Epithelial cell of proximal tubule (primary cell): ENCODE measurements at regions not wholly inside any gene's neighbourhood (a gene's known extent, or its start where the extent isn't known, plus 50 kb on each side); places are given as distances from the start of the nearest gene placed in this dataset.
"Not testable (repeated sequence)": the region's sequence is repeated elsewhere in the genome, so short reads cannot be mapped to it uniquely, and the experiment has no call there.

Source experiments
- DNase-seq: peaks from one replicate; pipeline ENCODE4 v3.0.0-alpha.2; 2011; ENCODE audit warnings: low read depth
- H3K4me3 ChIP-seq: 2 replicates; pipeline ENCODE4 v1.5.1; 2011; ENCODE audit warnings: low read depth, mild to moderate bottlenecking, low read length
- TF ChIP-seq, protein P1 (sequence below): conservative IDR thresholded peaks from 2 replicates; pipeline ENCODE4 v1.5.1; 2012; ENCODE audit warnings: low read depth, mild to moderate bottlenecking, low read length

DNA sequence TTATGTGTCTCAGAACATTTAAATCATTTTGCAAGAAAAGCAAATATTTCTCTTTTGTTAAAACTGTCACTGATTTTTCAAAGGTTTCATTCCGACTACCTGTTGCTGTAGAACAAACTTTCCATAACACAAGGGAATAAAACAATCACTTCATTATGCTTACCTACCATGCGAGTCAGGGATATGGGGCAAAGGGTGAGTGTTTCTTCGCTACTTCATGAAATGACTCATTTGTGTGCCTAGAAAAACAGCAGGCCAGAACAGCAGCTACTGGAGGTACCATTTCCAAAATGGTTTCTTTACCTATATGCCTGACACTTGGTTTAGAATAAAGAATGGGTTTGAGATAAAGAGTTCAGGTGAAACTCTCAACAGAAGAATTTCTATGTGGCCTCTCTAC, 712.5 kb downstream of the PLOD2 start:
- TF ChIP-seq, protein P1, sequence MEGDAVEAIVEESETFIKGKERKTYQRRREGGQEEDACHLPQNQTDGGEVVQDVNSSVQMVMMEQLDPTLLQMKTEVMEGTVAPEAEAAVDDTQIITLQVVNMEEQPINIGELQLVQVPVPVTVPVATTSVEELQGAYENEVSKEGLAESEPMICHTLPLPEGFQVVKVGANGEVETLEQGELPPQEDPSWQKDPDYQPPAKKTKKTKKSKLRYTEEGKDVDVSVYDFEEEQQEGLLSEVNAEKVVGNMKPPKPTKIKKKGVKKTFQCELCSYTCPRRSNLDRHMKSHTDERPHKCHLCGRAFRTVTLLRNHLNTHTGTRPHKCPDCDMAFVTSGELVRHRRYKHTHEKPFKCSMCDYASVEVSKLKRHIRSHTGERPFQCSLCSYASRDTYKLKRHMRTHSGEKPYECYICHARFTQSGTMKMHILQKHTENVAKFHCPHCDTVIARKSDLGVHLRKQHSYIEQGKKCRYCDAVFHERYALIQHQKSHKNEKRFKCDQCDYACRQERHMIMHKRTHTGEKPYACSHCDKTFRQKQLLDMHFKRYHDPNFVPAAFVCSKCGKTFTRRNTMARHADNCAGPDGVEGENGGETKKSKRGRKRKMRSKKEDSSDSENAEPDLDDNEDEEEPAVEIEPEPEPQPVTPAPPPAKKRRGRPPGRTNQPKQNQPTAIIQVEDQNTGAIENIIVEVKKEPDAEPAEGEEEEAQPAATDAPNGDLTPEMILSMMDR, result no peak
- DNase-seq, result peak; percentile 7
- no peak overlapping the region for H3K4me3 ChIP-seq

- TF ChIP-seq, protein P1, result no peak
- H3K4me3 ChIP-seq, result no peak overlapping the region
- DNase-seq, result no peak
Observed at GRCh38 chr3:145450018-145450682, 710.8 kb downstream of the PLOD2 start.

DNA sequence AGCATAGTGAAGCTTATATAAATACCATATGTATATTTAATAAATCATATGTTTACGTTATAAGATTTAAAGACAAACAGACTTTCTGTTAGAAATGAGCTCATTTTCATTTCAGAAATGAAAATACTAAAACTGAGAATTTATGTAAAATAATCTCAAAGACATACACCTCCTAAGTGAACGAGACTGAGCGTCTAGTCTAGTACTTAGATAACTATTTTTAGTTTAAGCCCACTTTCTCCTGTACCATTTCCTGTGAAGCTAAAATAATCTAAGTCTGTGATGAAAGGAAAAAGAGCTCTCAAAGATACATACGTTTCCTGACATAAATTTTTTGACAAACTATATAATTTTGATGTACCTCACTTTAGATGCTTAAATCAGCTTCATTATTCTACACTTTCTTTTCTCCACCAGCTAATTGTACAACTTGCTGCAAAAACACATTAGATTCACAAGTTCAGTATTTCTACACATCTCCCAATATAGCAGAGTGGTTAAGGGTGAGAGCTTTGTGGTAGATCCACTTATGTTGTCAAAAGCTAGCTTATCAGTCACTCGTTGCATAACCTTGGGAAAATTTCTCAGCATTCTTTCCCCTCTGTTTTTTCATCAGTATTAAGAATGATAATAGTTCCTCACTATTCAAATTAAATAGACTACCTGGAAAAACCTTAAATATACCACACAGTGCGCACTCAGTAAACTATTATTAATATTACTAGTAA, 703.0 kb downstream of the PLOD2 start:
- TF ChIP-seq, protein P1, result no peak
- DNase-seq, result no peak
- H3K4me3 ChIP-seq, result no peak overlapping the region

DNA sequence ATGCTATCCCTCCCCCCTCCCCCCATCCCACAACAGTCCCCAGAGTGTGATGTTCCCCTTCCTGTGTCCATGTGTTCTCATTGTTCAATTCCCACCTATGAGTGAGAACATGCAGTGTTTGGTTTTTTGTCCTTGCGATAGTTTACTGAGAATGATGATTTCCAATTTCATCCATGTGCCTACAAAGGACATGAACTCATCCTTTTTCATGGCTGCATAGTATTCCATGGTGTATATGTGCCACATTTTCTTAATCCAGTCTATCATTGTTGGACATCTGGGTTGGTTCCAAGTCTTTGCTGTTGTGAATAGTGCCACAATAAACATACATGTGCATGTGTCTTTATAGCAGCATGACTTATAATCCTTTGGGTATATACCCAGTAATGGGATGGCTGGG, 701.3 kb downstream of the PLOD2 start:
- not testable (repeated sequence) for DNase-seq, H3K4me3 ChIP-seq

DNA sequence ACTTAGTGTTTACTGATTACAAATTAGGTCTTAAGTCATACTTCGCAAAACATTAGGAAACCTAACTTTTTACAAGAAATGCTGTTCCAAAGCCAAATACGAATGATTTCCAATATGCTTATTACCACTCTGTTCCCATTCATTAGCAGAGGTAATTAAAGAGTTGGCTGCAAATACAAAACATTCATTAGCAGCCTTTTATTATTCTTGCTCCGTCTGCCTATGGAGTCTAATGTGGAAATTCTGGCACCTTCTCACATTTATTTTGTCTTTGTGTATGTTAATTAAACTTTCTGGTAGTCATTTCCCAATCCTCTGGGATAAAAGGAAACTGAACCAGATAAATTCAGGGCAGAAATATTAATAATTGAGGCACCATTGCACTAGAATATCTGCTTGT, 689.0 kb downstream of the PLOD2 start:
- no peak overlapping the region for H3K4me3 ChIP-seq
- TF ChIP-seq, protein P1, result no peak
- no peak for DNase-seq

DNA sequence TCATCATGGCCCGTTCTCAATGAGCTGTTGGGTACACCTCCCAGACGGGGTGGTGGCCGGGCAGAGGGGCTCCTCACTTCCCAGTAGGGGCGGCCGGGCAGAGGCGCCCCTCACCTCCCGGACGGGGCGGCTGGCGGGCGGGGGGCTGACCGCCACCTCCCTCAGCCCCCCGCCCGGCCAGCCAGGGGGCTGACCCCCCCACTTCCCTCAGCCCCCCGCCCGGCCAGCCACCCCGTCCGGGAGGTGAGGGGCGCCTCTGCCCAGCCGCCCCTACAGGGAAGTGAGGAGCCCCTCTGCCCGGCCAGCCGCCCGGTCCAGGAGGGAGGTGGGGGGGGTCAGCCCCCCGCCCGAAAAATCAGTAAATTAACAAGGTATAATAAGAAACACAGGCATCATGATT, 678.2 kb downstream of the PLOD2 start:
- not testable (repeated sequence) for DNase-seq, H3K4me3 ChIP-seq

- no peak overlapping the region for H3K4me3 ChIP-seq
- no peak for DNase-seq
- TF ChIP-seq, protein P1, result no peak
Observed at GRCh38 chr3:145483992-145484391, 677.0 kb downstream of the PLOD2 start.

DNA sequence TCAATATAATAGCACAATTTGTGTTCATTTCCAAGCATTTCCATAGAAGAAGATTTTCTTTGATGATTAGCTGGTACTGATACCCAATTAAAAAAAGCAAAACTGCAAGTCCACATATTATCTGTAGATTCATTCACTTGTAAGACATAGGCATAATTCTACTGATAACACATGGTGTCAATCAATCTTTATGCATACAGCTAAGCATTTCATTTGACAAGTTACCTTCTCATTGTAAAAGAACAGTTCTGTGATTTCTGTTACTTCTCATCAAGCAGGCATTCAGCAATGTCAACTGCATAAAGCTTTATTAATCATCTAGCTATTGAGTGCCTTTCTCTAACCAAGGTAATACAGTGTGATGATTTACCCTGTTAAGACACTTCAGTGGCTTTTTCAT, 672.0 kb downstream of the PLOD2 start:
- no peak overlapping the region for H3K4me3 ChIP-seq
- TF ChIP-seq, protein P1, result no peak
- no peak for DNase-seq
